ENCODE measurements at regions not wholly inside any gene's neighbourhood (a gene's known extent, or its start where the extent isn't known, plus 50 kb on each side); places are given as distances from the start of the nearest gene placed in this dataset.

- Mint-ChIP-seq H3K9me3 (peaks cover 0 to 17% (median 8%) of the 10 kb centered on the region in 11 donors), H3K4me3 (no peak overlapping the region), H3K27me3 (peaks cover 0 to 13% (median 10%) of the 10 kb centered on the region in 5 donors), H3K36me3 (peaks cover 0 to 8% (median 4%) of the 10 kb centered on the region in 5 donors), H3K27ac (no peak overlapping the region), H3K4me1 (no peaks in the 10 kb centered on the region)
- CTCF ChIA-PET, result no interaction called here
- H3K36me3 ChIP-seq (ENCODE audit: control insufficient read depth in 2 of 3, insufficient read depth in 3 of 3, low read length in 3 of 3), result no peaks in the 10 kb centered on the region
- intact Hi-C loops (cut with micrococcal nuclease), result no loop called here
- POLR2A ChIA-PET, result no interaction called here
- no peak overlapping the region for H3K4me3 ChIP-seq (ENCODE audit: low read length)
- no peak overlapping the region for H3K27ac ChIP-seq (ENCODE audit: low read depth, low read length)
- DNase-seq (no peak), ATAC-seq (no peak)
- H3K27me3 ChIP-seq (ENCODE audit: control insufficient read depth in 2 of 2, insufficient read depth in 2 of 2, low read length in 2 of 2), result no peaks in the 10 kb centered on the region
- no peaks in the 10 kb centered on the region for H3K9me3 ChIP-seq (ENCODE audit: control insufficient read depth in 2 of 3, low read length in 3 of 3)
- H3K4me1 ChIP-seq (ENCODE audit: control insufficient read depth in 2 of 2, insufficient read depth in 2 of 2, low read length in 2 of 2), result no peaks in the 10 kb centered on the region
Measured at GRCh38 chr1:38375035-38375434, 328.4 kb upstream of the POU3F1 start.

GRCh38 chr1:38371505-38371844, 324.9 kb upstream of the POU3F1 start:
- Histone ChIP-seq H3K4me1 (ENCODE audit: control insufficient read depth in 2 of 2, insufficient read depth in 2 of 2, low read length in 2 of 2) (no peaks in the 10 kb centered on the region), H3K27ac (ENCODE audit: low read depth, low read length) (no peak overlapping the region), H3K4me3 (ENCODE audit: low read length) (no peak overlapping the region), H3K27me3 (ENCODE audit: control insufficient read depth in 2 of 2, insufficient read depth in 2 of 2, low read length in 2 of 2) (no peaks in the 10 kb centered on the region), H3K36me3 (ENCODE audit: control insufficient read depth in 2 of 3, insufficient read depth in 3 of 3, low read length in 3 of 3) (no peaks in the 10 kb centered on the region), H3K9me3 (ENCODE audit: control insufficient read depth in 2 of 3, low read length in 3 of 3) (no peaks in the 10 kb centered on the region)
- Mint-ChIP-seq H3K4me3 (no peak overlapping the region), H3K4me1 (no peaks in the 10 kb centered on the region), H3K36me3 (peaks cover 0 to 8% (median 4%) of the 10 kb centered on the region in 5 donors), H3K27me3 (peaks cover 6 to 28% (median 17%) of the 10 kb centered on the region in 5 donors), H3K27ac (no peak overlapping the region), H3K9me3 (peaks cover 0 to 17% (median 8%) of the 10 kb centered on the region in 11 donors)
- DNase-seq (no peak), ATAC-seq (no peak)
- POLR2A ChIA-PET, result no interaction called here
- CTCF ChIA-PET, result interaction anchor here (0.7 kb wide), 1 partner anchor 477 kb away, joined by 7 read pairs; no protein-coding TSS in a partner anchor
- intact Hi-C loops (cut with micrococcal nuclease), result no loop called here

GRCh38 chr1:38370716-38371504, 324.3 kb upstream of the POU3F1 start:
- Mint-ChIP-seq H3K27me3 (peaks cover 6 to 27% (median 17%) of the 10 kb centered on the region in 5 donors), H3K27ac (no peak overlapping the region), H3K4me1 (no peaks in the 10 kb centered on the region), H3K9me3 (peaks cover 0 to 17% (median 8%) of the 10 kb centered on the region in 11 donors), H3K36me3 (peaks cover 0 to 8% (median 4%) of the 10 kb centered on the region in 5 donors), H3K4me3 (no peak overlapping the region)
- Histone ChIP-seq H3K27ac (ENCODE audit: low read depth, low read length) (no peak overlapping the region), H3K4me3 (ENCODE audit: low read length) (no peak overlapping the region), H3K36me3 (ENCODE audit: control insufficient read depth in 2 of 3, insufficient read depth in 3 of 3, low read length in 3 of 3) (no peaks in the 10 kb centered on the region), H3K4me1 (ENCODE audit: control insufficient read depth in 2 of 2, insufficient read depth in 2 of 2, low read length in 2 of 2) (no peaks in the 10 kb centered on the region), H3K9me3 (ENCODE audit: control insufficient read depth in 2 of 3, low read length in 3 of 3) (no peaks in the 10 kb centered on the region), H3K27me3 (ENCODE audit: control insufficient read depth in 2 of 2, insufficient read depth in 2 of 2, low read length in 2 of 2) (no peaks in the 10 kb centered on the region)
- ATAC-seq (no peak), DNase-seq (no peak)
- intact Hi-C loops (cut with micrococcal nuclease), result no loop called here
- POLR2A ChIA-PET, result no interaction called here
- CTCF ChIA-PET, result no interaction called here

- H3K36me3 Mint-ChIP-seq, result no peaks in the 10 kb centered on the region
- ATAC-seq, result no peak
- H3K27ac Mint-ChIP-seq, result no peak overlapping the region
- no peaks in the 10 kb centered on the region for H3K9me3 ChIP-seq (ENCODE audit: control insufficient read depth in 2 of 3, low read length in 3 of 3)
- H3K9me3 Mint-ChIP-seq, result peaks cover 0 to 2% (median 0%) of the 10 kb centered on the region in 11 donors
- no peak overlapping the region for H3K4me3 ChIP-seq (ENCODE audit: low read length)
- no peaks in the 10 kb centered on the region for H3K27me3 ChIP-seq (ENCODE audit: control insufficient read depth in 2 of 2, insufficient read depth in 2 of 2, low read length in 2 of 2)
- no peak for DNase-seq
- H3K36me3 ChIP-seq (ENCODE audit: control insufficient read depth in 2 of 3, insufficient read depth in 3 of 3, low read length in 3 of 3), result no peaks in the 10 kb centered on the region
- intact Hi-C loops (cut with micrococcal nuclease), result no loop called here
- ChIA-PET CTCF (no interaction called here), POLR2A (no interaction called here)
- no peak overlapping the region for H3K27ac ChIP-seq (ENCODE audit: low read depth, low read length)
- H3K4me1 Mint-ChIP-seq, result no peaks in the 10 kb centered on the region
- no peak overlapping the region for H3K4me3 Mint-ChIP-seq
- H3K4me1 ChIP-seq (ENCODE audit: control insufficient read depth in 2 of 2, insufficient read depth in 2 of 2, low read length in 2 of 2), result no peaks in the 10 kb centered on the region
- peaks cover 0 to 29% (median 6%) of the 10 kb centered on the region in 5 donors for H3K27me3 Mint-ChIP-seq
Measured at GRCh38 chr1:38365242-38365641, 318.6 kb upstream of the POU3F1 start.

GRCh38 chr1:38361566-38361965, 315.0 kb upstream of the POU3F1 start:
- Mint-ChIP-seq H3K4me1 (no peaks in the 10 kb centered on the region), H3K27me3 (peaks cover 0 to 12% (median 8%) of the 10 kb centered on the region in 5 donors), H3K27ac (no peak overlapping the region), H3K9me3 (peaks cover 0 to 2% (median 0%) of the 10 kb centered on the region in 11 donors), H3K4me3 (no peak overlapping the region), H3K36me3 (no peaks in the 10 kb centered on the region)
- ChIA-PET CTCF (no interaction called here), POLR2A (no interaction called here)
- Histone ChIP-seq H3K9me3 (ENCODE audit: control insufficient read depth in 2 of 3, low read length in 3 of 3) (no peaks in the 10 kb centered on the region), H3K27ac (ENCODE audit: low read depth, low read length) (no peak overlapping the region), H3K36me3 (ENCODE audit: control insufficient read depth in 2 of 3, insufficient read depth in 3 of 3, low read length in 3 of 3) (no peaks in the 10 kb centered on the region), H3K4me1 (ENCODE audit: control insufficient read depth in 2 of 2, insufficient read depth in 2 of 2, low read length in 2 of 2) (no peaks in the 10 kb centered on the region), H3K4me3 (ENCODE audit: low read length) (no peak overlapping the region), H3K27me3 (ENCODE audit: control insufficient read depth in 2 of 2, insufficient read depth in 2 of 2, low read length in 2 of 2) (no peaks in the 10 kb centered on the region)
- ATAC-seq (no peak), DNase-seq (no peak)
- intact Hi-C loops (cut with micrococcal nuclease), result loop anchor here in 1 of 2 donors (2.0 kb wide), 2 partner anchors 225 to 473 kb away; no protein-coding TSS in a partner anchor

- peaks cover 0 to 12% (median 8%) of the 10 kb centered on the region in 5 donors for H3K27me3 Mint-ChIP-seq
- no peak overlapping the region for H3K27ac Mint-ChIP-seq
- Histone ChIP-seq H3K4me1 (ENCODE audit: control insufficient read depth in 2 of 2, insufficient read depth in 2 of 2, low read length in 2 of 2) (no peaks in the 10 kb centered on the region), H3K27me3 (ENCODE audit: control insufficient read depth in 2 of 2, insufficient read depth in 2 of 2, low read length in 2 of 2) (no peaks in the 10 kb centered on the region), H3K27ac (ENCODE audit: low read depth, low read length) (no peak overlapping the region), H3K9me3 (ENCODE audit: control insufficient read depth in 2 of 3, low read length in 3 of 3) (no peaks in the 10 kb centered on the region), H3K4me3 (ENCODE audit: low read length) (no peak overlapping the region), H3K36me3 (ENCODE audit: control insufficient read depth in 2 of 3, insufficient read depth in 3 of 3, low read length in 3 of 3) (no peaks in the 10 kb centered on the region)
- POLR2A ChIA-PET, result no interaction called here
- H3K4me3 Mint-ChIP-seq, result no peak overlapping the region
- intact Hi-C loops (cut with micrococcal nuclease), result loop anchor here in 1 of 2 donors (2.0 kb wide), 2 partner anchors 226 to 474 kb away; no protein-coding TSS in a partner anchor
- no peaks in the 10 kb centered on the region for H3K4me1 Mint-ChIP-seq
- no peak for ATAC-seq
- DNase-seq, result peak in 1 of 9 donors; percentile 4
- H3K36me3 Mint-ChIP-seq, result no peaks in the 10 kb centered on the region
- CTCF ChIA-PET, result no interaction called here
- peaks cover 0 to 2% (median 0%) of the 10 kb centered on the region in 11 donors for H3K9me3 Mint-ChIP-seq
Measured at GRCh38 chr1:38360807-38361206, 314.2 kb upstream of the POU3F1 start.

- peaks cover under 1 to 24% (median 19%) of the 10 kb centered on the region in 5 donors for H3K27me3 Mint-ChIP-seq
- no peak overlapping the region for H3K27ac Mint-ChIP-seq
- CTCF ChIA-PET, result no interaction called here
- Histone ChIP-seq H3K4me1 (ENCODE audit: control insufficient read depth in 2 of 2, insufficient read depth in 2 of 2, low read length in 2 of 2) (no peaks in the 10 kb centered on the region), H3K4me3 (ENCODE audit: low read length) (no peak overlapping the region), H3K27ac (ENCODE audit: low read depth, low read length) (no peak overlapping the region), H3K36me3 (ENCODE audit: control insufficient read depth in 2 of 3, insufficient read depth in 3 of 3, low read length in 3 of 3) (no peaks in the 10 kb centered on the region), H3K27me3 (ENCODE audit: control insufficient read depth in 2 of 2, insufficient read depth in 2 of 2, low read length in 2 of 2) (no peaks in the 10 kb centered on the region), H3K9me3 (ENCODE audit: control insufficient read depth in 2 of 3, low read length in 3 of 3) (no peaks in the 10 kb centered on the region)
- ATAC-seq (no peak), DNase-seq (no peak)
- H3K36me3 Mint-ChIP-seq, result peaks cover 0 to 2% (median 0%) of the 10 kb centered on the region in 5 donors
- peaks cover 0 to 11% (median 1%) of the 10 kb centered on the region in 11 donors for H3K9me3 Mint-ChIP-seq
- no peak overlapping the region for H3K4me3 Mint-ChIP-seq
- POLR2A ChIA-PET, result no interaction called here
- H3K4me1 Mint-ChIP-seq, result no peaks in the 10 kb centered on the region
- intact Hi-C loops (cut with micrococcal nuclease), result no loop called here
Measured at GRCh38 chr1:38353956-38354355, 307.4 kb upstream of the POU3F1 start.
